Hematopoietic multipotent progenitor cell treated with erythropoietin and hydrocortisone succinate and interleukin-3 and kit ligand, for 15 days (in vitro differentiated cells): ENCODE measurements at regions not wholly inside any gene's neighbourhood (a gene's known extent, or its start where the extent isn't known, plus 50 kb on each side); places are given as distances from the start of the nearest gene placed in this dataset.

Source experiments
- DNase-seq: peaks from one replicate; pipeline ENCODE4 v3.0.0-alpha.2; 2015; ENCODE audit warnings: low spot score

DNA sequence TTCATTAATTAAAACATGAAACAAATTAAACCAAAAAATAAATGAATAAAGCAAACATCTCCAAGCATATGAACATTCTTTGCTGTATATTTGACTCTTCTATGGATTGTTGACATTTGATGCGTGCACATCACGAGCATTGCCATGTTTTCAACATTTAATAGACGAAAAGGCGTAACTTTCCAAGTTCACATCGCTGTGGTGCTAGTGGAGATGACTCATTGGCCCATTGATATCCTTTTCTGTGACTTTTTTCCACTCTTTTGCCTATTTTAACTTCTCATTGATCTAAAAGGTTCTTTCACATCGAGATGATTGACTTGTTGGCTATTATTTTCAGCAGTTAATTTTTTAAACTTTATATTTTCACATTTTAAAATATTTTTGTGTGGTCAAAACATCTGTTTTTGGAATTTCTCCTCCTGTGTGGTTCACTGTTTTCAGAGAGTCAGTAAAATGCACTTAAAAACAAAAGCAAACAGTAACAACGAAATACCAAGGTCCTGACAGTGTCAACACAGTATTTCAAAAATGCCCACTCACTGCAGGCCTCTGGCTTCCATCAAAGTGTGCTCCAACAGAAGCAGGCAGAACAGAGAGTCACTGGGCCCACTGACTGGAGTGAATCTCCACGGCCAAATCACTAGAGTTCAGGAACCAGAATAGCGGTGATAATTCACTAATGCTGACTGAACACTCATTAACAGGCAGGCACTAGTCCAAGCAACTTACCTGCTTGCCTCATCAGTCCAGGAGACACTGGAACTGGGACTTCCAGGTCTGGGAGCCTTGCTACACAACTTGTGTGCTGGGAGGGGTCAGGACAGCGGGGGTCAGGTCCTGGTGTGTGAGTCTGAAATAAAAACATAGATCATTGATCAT, 372.2 kb upstream of the SMIM21 start:
- no peak for DNase-seq

DNA sequence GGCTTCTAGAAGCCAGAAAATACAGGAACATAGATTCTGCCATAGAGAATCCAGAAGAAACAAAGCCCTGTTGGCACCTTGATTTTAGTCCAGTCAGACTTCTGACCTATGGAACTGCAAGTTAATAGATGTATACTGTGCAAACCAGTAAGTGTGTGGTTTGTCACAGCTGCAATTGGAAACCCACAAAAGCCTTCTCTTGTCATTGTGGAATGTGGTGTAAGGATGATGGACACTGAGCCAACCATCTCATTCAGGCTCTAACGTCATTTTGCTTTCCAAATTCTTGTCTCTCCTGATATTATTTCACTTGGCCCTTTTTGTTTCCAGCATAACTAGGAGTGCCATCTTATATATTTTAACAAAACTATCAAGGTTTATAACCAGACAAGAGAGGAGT, 369.5 kb upstream of the SMIM21 start:
- no peak for DNase-seq

GRCh38 chr18:75790796-75791195, 363.3 kb upstream of the SMIM21 start:
- DNase-seq = no peak

DNA sequence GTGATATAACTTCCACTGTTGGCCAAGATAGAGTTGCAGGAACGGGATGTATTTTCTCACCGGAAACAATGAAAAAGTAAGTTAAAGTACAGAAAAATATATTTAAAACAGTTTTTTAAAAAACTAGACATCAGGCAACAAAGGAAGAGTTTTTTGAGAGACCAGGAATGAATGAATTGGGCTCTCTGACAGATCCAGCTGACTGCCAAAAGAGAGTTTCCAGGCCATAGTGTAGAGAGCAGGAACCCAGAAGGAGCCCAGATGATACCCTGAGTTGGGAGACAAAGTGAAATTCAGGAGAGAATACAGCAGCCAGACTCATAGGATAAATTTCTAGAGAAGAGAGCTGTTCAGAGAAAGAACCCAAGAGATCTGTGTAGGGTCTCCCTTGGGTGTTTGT, 362.6 kb upstream of the SMIM21 start:
- DNase-seq = no peak

DNA sequence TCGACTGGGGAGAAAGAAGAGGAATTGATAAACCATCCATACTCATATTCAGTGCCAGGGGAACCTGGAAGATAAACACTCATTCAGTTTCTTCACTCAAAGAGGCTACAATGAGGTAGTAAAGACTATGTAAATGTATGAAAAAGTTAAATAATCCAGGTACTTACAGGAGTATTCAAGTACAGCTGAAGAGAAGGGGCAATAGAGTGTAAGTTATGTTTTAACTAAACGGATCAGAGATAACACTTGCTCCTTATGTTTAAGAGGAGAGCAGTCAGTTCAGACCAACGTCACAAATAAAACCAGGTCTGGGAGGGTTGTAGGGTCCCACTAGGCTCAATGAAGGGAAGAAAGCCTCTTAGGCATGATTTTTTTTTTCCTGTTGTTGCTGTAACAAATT, 358.3 kb upstream of the SMIM21 start:
- DNase-seq = no peak

DNA sequence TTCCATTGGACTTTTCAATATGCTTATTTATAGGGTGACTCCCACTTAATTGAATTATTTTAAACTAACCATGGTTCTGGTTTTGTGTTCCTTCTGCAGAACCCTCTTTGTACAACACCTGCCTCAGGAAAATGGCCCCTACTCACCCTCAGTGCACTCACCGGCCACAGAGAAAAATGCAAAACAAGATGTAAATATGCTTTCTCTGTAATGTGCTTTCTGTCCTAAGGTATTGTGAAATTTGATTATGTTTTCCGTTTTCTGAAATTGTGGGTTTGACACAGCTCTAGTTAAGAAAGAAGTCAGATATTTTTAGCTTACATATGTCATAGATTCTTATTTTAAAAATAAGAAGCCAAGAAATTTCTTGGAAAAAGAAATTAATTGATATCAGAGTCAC, 357.7 kb upstream of the SMIM21 start:
- no peak for DNase-seq

DNA sequence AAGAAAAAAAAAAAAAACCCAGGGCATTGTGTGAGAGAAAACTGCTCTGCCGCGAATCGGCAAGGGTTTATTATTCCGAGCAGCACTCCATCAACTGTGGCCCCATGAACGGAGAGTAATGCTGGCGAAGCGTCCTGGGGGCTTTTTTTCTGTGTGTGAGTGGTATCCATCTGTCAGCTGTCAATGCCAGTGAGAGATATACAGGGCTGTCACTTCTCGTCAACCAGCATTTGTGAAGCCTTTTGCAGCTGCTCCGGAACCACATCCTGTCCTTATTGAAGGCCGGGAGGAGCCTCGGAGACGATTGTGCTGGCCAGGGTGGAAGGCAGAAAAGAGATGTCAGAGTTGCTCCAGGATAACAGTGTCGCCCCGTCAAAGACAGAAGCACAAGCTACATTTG, 356.9 kb upstream of the SMIM21 start:
- no peak for DNase-seq

- DNase-seq = no peak
Measured at GRCh38 chr18:75783566-75784281, 356.2 kb upstream of the SMIM21 start.

DNA sequence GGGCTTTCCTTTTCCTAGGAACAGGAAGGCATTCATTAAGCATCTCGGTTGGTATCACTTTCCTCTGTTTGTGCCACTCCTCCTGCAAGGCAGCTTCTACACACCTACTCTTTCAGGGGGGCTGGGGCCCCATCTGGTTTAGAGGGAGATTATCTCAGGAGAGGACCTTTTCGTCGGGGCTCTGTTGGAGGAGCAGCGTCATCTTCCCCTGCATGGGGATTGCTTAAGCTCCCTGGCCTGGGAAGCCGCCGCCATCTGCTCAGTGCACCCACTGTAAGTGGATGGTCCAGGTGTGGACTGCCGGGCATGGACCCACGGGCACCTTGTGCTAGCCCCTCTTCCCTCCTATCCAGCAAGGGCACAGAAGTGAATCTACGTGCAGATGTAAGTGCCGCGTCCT, 355.3 kb upstream of the SMIM21 start:
- DNase-seq = no peak

DNA sequence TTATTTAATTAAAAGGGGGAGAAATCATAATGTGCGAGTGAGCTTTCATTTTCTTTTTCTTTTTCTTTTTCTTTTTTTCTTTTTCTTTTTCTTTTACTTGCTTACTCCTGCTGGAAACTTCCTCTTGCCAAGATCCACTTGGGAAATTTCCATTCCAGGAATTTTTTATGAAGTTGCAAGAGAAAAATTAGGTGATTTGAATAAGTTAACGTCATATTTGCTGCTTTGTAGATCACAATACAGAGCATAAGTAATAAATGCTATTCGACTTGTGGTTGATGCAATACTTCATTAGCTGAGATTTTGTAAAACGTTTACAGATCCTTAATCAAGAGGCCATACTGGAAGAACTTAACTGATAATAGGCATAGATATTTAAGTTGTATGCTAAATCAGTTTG, 354.7 kb upstream of the SMIM21 start:
- no peak for DNase-seq

- DNase-seq = no peak
Measured at GRCh38 chr18:75779910-75780309, 352.4 kb upstream of the SMIM21 start.

DNA sequence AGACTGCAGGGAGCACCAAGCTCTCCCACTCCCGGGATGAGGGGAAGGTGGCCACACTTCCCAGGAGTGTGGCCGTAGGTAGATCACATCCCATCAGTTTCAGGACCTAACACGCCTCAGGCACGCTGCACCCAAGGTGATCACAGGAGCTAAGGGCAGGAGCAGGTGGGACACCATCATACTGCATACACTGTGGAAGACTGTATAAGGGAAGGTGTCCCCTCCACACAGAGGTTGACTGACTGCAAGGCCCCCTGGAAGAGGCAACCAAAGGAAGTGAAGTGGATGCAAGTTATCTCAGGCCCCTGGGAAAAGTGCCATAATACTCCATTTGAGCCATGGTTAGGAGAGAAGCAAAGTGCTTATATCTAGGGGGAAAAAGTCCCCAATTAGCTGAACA, 351.9 kb upstream of the SMIM21 start:
- DNase-seq = no peak

DNA sequence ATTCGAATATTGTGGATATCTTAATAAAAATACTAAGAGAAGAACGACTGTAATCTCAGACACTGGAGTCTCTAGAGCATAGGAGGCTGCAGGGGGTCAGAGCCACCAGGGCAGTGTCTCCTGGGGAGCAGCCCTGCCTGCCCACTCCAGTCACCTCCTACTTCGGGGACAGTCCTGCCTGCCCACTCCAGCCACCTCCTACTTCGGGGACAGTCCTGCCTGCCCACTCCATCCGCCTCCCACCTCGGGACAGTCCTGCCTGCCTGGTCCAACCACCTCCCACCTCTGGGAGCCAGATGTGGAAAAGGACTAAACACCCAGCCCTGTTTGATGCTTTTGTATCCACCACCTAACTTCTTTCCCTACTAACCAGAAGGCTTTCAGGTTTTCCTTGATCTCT, 350.1 kb upstream of the SMIM21 start:
- DNase-seq = no peak

DNA sequence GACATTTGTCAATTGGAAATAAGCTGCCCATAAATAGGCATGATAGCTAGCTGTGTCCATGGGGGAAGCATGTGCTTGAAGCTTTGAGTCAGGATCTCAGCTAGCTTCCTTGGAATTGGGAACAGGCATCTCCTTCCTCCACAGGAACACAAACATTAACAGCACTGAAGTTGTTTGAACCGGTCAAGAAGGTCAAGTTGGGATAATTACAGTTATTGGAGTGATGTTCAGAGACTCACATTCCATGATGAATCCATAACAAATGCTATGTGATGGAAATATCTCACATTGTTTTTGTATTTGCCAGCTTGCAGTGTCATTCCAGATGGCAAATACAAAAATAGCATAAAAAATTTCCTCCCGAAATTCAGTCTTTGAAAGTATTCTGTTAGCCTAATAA, 347.6 kb upstream of the SMIM21 start:
- no peak for DNase-seq

- no peak for DNase-seq
Measured at GRCh38 chr18:75773618-75774017, 346.1 kb upstream of the SMIM21 start.

DNA sequence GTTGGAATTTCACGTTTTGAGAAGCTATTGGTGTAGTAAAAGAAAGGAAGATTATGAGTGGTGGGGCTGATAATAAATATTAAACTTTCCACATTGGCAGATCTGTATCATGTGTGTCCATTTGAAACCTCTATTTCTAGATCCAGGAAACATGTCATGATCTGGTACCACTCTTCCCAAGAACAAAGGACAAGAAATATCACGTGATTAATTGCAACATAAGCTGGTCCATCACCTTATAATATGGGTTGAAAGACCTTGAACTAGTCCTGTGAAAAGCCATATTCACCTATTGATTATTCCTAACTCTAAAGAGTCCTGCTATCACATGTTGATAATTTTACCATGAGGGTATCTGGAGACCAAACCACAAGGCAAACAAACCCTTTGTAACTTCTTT, 335.3 kb upstream of the SMIM21 start:
- no peak for DNase-seq

DNA sequence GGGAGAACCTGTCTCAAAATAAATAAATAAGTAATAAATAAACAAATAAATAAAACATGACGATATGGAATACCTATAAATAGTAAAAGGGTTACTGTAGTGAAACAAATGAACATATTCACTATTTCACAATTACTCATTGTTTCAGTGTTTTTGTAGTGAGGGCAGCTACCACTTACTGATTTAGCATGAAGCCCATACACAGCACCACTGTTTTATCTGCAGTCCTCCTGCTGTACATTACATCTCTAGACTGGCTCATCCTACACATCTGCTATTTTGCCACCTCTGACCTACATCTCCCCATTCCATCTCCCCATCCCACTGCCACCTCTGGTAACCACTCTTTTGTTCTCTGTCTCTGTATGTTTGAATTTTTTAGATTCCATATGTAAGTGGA, 332.7 kb upstream of the SMIM21 start:
- DNase-seq = no peak

DNA sequence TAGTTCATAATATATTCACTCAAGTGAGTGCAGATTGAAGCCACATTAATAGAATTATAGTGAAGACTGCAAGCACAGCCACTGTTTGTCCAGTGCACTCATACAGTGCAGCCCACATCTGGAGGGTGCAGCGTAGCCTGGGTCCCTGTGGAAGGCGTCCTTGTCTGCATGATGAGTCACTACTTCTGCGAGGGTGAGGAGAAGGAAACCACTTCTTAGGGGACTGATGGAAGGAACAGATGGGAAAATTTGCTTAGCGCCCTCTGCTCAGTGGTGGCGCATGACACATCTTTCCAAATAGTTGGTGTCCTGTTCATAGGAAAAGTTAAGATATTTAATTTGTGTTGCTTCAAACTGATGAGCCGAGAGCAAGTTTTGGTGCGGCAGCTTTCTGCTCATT, 330.4 kb upstream of the SMIM21 start:
- DNase-seq = no peak

GRCh38 chr18:75754433-75754832, 326.9 kb upstream of the SMIM21 start:
- DNase-seq = no peak

- no peak for DNase-seq
Measured at GRCh38 chr18:75753753-75754152, 326.2 kb upstream of the SMIM21 start.

DNA sequence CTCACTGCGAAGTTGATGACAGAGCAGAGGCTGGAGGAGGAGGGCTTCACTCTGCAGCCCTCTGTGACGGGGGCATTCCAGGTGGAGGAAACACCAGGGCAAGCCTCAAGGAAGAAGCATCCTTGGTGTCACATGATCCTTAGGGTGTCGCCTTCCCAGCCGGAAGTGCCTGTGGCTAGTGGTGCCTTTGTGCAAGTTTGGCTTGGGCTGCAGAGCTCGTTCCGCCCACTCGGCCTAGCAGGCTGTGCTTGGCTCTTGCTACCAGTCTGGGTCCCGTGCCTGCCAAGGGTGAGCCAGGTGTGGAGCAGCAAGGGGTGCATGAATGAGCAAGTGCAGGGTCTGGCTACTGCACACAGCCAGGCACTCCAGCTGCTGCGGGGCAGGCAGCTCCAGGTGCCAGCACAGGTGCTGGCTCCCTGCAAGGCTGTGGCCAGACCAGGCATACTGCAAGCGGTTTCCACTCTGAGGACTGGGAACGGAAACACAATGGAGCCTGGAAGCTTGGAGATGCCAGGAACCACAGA, 325.3 kb upstream of the SMIM21 start:
- DNase-seq = no peak

GRCh38 chr18:75745147-75745546, 317.6 kb upstream of the SMIM21 start:
- DNase-seq = no peak

DNA sequence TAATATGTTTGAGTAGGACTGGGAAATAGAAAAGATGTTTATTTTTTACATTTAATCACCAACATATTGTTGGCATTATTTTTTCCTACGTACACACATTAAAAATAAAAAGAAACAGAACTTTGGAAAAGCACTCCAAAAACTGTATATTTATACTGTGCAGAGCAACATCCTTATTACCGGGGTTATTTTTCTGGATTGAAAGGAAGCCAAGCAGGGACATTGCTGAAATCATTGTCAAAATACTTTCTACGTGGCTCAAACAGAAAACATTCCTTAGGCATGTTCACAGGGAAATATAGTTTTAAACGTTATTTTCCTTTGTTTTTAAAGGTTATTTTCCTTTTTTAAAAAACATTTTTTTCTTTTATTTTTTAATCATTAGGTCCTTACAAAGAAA, 315.0 kb upstream of the SMIM21 start:
- DNase-seq = no peak
